ENCODE measurements at regions not wholly inside any gene's neighbourhood (a gene's known extent, or its start where the extent isn't known, plus 50 kb on each side); places are given as distances from the start of the nearest gene placed in this dataset.

DNA sequence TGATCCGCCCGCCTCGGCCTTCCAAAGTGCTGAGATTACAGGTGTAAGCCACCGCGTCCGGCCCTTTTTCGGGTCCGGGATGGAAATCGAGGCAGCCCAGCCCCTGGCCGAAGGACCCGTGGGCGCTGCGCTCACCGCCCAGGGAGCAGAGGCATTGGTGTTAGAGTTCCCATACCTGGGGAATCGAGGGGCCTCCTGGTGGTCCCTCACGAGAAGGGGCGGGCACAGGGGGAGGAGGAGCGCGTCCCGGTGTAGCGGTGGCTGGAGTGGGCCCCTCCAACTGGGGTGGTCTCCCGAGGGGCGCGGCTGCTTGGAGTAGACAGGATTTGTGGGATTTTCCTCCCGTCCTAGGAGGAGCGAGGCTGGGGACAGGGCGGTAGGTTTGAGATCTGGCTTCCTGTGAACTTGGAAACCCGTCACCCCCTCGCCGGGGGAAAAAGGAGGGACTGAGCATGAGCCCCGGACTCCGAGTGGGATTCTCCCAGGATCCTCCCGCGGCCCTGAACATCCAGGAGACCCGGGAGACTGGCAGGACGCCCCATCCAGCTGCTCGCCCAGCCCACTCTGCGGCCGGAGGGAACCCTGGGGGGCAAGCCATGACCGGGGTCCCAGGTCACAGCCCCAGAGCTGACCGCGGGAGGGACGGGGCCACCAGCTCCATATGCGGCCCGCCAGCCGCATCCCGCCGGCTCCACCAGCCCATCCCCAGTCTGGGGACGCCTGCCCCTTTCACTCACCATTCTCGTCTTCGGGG lies 70.9 kb downstream of the ASCL4 start:
- TF ChIP-seq, protein P1, sequence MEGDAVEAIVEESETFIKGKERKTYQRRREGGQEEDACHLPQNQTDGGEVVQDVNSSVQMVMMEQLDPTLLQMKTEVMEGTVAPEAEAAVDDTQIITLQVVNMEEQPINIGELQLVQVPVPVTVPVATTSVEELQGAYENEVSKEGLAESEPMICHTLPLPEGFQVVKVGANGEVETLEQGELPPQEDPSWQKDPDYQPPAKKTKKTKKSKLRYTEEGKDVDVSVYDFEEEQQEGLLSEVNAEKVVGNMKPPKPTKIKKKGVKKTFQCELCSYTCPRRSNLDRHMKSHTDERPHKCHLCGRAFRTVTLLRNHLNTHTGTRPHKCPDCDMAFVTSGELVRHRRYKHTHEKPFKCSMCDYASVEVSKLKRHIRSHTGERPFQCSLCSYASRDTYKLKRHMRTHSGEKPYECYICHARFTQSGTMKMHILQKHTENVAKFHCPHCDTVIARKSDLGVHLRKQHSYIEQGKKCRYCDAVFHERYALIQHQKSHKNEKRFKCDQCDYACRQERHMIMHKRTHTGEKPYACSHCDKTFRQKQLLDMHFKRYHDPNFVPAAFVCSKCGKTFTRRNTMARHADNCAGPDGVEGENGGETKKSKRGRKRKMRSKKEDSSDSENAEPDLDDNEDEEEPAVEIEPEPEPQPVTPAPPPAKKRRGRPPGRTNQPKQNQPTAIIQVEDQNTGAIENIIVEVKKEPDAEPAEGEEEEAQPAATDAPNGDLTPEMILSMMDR (IDR thresholded peaks at IDR 0.05; ENCODE audit: low read depth, low read length, missing input control): no peak
- TF ChIP-seq, protein P2, sequence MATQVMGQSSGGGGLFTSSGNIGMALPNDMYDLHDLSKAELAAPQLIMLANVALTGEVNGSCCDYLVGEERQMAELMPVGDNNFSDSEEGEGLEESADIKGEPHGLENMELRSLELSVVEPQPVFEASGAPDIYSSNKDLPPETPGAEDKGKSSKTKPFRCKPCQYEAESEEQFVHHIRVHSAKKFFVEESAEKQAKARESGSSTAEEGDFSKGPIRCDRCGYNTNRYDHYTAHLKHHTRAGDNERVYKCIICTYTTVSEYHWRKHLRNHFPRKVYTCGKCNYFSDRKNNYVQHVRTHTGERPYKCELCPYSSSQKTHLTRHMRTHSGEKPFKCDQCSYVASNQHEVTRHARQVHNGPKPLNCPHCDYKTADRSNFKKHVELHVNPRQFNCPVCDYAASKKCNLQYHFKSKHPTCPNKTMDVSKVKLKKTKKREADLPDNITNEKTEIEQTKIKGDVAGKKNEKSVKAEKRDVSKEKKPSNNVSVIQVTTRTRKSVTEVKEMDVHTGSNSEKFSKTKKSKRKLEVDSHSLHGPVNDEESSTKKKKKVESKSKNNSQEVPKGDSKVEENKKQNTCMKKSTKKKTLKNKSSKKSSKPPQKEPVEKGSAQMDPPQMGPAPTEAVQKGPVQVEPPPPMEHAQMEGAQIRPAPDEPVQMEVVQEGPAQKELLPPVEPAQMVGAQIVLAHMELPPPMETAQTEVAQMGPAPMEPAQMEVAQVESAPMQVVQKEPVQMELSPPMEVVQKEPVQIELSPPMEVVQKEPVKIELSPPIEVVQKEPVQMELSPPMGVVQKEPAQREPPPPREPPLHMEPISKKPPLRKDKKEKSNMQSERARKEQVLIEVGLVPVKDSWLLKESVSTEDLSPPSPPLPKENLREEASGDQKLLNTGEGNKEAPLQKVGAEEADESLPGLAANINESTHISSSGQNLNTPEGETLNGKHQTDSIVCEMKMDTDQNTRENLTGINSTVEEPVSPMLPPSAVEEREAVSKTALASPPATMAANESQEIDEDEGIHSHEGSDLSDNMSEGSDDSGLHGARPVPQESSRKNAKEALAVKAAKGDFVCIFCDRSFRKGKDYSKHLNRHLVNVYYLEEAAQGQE (IDR thresholded peaks at IDR 0.05): no peak
- no peak for TF ChIP-seq RXRA (IDR thresholded peaks at IDR 0.05)
- TF ChIP-seq SP1 (IDR thresholded peaks at IDR 0.05): no peak
- no peak for TF ChIP-seq YY1 (IDR thresholded peaks at IDR 0.05)
- TF ChIP-seq, protein P3, sequence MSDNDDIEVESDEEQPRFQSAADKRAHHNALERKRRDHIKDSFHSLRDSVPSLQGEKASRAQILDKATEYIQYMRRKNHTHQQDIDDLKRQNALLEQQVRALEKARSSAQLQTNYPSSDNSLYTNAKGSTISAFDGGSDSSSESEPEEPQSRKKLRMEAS (IDR thresholded peaks at IDR 0.05): no peak
- TF ChIP-seq, protein P4, sequence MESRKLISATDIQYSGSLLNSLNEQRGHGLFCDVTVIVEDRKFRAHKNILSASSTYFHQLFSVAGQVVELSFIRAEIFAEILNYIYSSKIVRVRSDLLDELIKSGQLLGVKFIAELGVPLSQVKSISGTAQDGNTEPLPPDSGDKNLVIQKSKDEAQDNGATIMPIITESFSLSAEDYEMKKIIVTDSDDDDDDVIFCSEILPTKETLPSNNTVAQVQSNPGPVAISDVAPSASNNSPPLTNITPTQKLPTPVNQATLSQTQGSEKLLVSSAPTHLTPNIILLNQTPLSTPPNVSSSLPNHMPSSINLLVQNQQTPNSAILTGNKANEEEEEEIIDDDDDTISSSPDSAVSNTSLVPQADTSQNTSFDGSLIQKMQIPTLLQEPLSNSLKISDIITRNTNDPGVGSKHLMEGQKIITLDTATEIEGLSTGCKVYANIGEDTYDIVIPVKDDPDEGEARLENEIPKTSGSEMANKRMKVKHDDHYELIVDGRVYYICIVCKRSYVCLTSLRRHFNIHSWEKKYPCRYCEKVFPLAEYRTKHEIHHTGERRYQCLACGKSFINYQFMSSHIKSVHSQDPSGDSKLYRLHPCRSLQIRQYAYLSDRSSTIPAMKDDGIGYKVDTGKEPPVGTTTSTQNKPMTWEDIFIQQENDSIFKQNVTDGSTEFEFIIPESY (IDR thresholded peaks at IDR 0.05): no peak
- no peak for TF ChIP-seq RAD21 (IDR thresholded peaks at IDR 0.05)
- TF ChIP-seq HNF4A (conservative IDR thresholded peaks at IDR 0.05): no peak
- no peak for TF ChIP-seq EGR1 (IDR thresholded peaks at IDR 0.05; ENCODE audit: low read depth in 2 of 2)
